GM23248 (cell line): ENCODE measurements at regions not wholly inside any gene's neighbourhood (a gene's known extent, or its start where the extent isn't known, plus 50 kb on each side); places are given as distances from the start of the nearest gene placed in this dataset.
A peak's percentile ranks its signal among the peaks of the same experiment; 100 is the strongest.

Experiments used
- DNase-seq: peaks from one replicate; pipeline ENCODE4 v3.0.0-alpha.2; 2015
- H2AFZ ChIP-seq: fragments of 200-600 bp; sonication (generic); 2 replicates; pipeline ENCODE4 v1.6.1; 2016; ENCODE audit warnings: antibody characterized with exemption
- H3F3A ChIP-seq: fragments of 200-600 bp; sonication (generic); 2 replicates; pipeline ENCODE4 v1.6.1; 2016; ENCODE audit warnings: mild to moderate bottlenecking, antibody characterized with exemption, mixed run types; ENCODE audit not compliant: insufficient read depth
- H3K27ac ChIP-seq: fragments of 200-600 bp; sonication (generic); 2 replicates; pipeline ENCODE4 v1.5.1; 2016; ENCODE audit warnings: mild to moderate bottlenecking
- H3K27me3 ChIP-seq: fragments of 200-600 bp; sonication (generic); replicated peaks from 2 replicates; pipeline ENCODE4 v1.6.1; 2016; ENCODE audit warnings: mild to moderate bottlenecking; ENCODE audit not compliant: insufficient read depth
- H3K36me3 ChIP-seq: fragments of 200-600 bp; sonication (generic); 2 replicates; pipeline ENCODE4 v1.6.1; 2016; ENCODE audit warnings: low read depth, mild to moderate bottlenecking
- H3K4me1 ChIP-seq: fragments of 200-600 bp; sonication (generic); 2 replicates; pipeline ENCODE4 v1.6.1; 2016; ENCODE audit warnings: mild to moderate bottlenecking; ENCODE audit not compliant: insufficient read depth
- H3K4me2 ChIP-seq: fragments of 200-600 bp; sonication (generic); one replicate; pipeline ENCODE4 v1.6.1; 2016; ENCODE audit warnings: mild to moderate bottlenecking; ENCODE audit not compliant: unreplicated experiment
- H3K4me3 ChIP-seq: fragments of 200-600 bp; sonication (generic); 2 replicates; pipeline ENCODE4 v1.5.1; 2016; ENCODE audit warnings: mild to moderate bottlenecking
- H3K79me2 ChIP-seq: fragments of 200-600 bp; sonication (generic); 2 replicates; pipeline ENCODE4 v1.6.1; 2016; ENCODE audit warnings: mild to moderate bottlenecking; ENCODE audit not compliant: insufficient read depth
- H3K9ac ChIP-seq: fragments of 200-600 bp; sonication (generic); 2 replicates; pipeline ENCODE4 v1.6.1; 2016; ENCODE audit warnings: mild to moderate bottlenecking
- H3K9me2 ChIP-seq: fragments of 200-600 bp; sonication (generic); 2 replicates; pipeline ENCODE4 v1.6.1; 2016; ENCODE audit warnings: mixed run types, mild to moderate bottlenecking, moderate library complexity; ENCODE audit not compliant: insufficient read depth
- H3K9me3 ChIP-seq: fragments of 200-600 bp; sonication (generic); one replicate; pipeline ENCODE4 v1.6.1; 2017; ENCODE audit warnings: low read depth
- H4K20me1 ChIP-seq: fragments of 200-600 bp; sonication (generic); 2 replicates; pipeline ENCODE4 v1.6.0; 2016; ENCODE audit not compliant: insufficient read depth
- EZH2 ChIP-seq: fragments of 200-600 bp; sonication (generic); IDR thresholded peaks from 2 replicates; pipeline ENCODE4 v1.6.1; 2018; ENCODE audit warnings: antibody characterized with exemption, mild to moderate bottlenecking; ENCODE audit not compliant: insufficient read depth, poor library complexity, severe bottlenecking
- EZH2phosphoT487 ChIP-seq: fragments of 200-600 bp; sonication (generic); IDR thresholded peaks from 2 replicates; pipeline ENCODE4 v1.6.1; 2018; ENCODE audit warnings: antibody characterized with exemption, moderate library complexity, mild to moderate bottlenecking, low read depth; ENCODE audit not compliant: insufficient read depth
- WGBS, 2 experiments: methylation state at CpG; one replicate each; pipeline ENCODE4 v1.1.6; 2015 to 2017; ENCODE audit warnings: low lambda C conversion rate in 2 of 2, low coverage in 1 of 2; ENCODE audit errors: missing lambda C conversion rate in 2 of 2; 5-methylcytosine and 5-hydroxymethylcytosine counted together
- in situ Hi-C: fragments of 300-500 bp; cut with MboI; formaldehyde crosslinking; loops from 2 replicates; pipeline ENCODE4 v1.15.0; 2020

DNA sequence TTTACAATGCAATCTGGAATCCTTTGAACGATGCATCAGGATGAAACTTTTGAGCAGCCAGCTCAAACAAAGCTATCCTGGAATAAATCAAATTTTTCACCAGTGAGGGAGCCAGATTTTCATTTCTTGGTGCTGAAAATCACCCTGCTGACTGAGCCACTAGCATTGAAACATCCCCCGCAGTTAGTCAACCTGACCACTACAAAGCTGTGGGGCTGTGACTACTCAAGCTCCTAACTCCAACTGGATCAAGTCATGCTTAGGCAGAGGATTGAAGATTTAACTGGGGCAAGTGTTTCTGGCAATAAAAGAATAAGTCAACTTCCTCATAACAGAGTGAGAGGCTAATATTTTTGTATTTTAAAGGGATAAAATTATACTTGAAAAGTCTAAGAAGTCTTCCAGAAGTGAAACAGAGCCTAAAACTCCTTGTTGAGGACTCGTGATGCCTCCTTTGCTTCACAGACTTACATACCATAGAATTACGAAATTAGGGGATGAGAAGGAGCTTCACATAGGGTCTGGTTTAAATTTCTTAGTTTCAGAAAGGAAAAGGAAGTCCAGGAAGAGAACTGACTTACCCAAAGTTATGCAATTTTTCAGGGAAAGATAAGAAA lies 177.8 kb downstream of the SERPINI1 start:
- Histone ChIP-seq H3K9ac (no peak overlapping the region), H3K27ac (no peak overlapping the region), H4K20me1 (no peaks in the 10 kb centered on the region), H3K4me1 (peaks cover 9% of the 10 kb centered on the region), H3F3A (peaks cover 13% of the 10 kb centered on the region; the same call in 1 of the 2 replicates), H2AFZ (no peak overlapping the region), H3K4me2 (peak overlapping the region; percentile 5), H3K9me3 (no peaks in the 10 kb centered on the region), H3K36me3 (no peaks in the 10 kb centered on the region), H3K27me3 (0 out of 2 replicates have a peak, but pooled peaks cover 25% of the 10 kb centered on the region), H3K4me3 (no peak overlapping the region), H3K9me2 (no peaks in the 10 kb centered on the region), H3K79me2 (no peaks in the 10 kb centered on the region)
- 0 to 2% methylated on average over 4 of the region's 4 CpGs for WGBS, 2 experiments
- TF ChIP-seq EZH2phosphoT487 (no peak), EZH2 (no peak)
- DNase-seq: peak; percentile 73
- in situ Hi-C loops: no loop called here

DNA sequence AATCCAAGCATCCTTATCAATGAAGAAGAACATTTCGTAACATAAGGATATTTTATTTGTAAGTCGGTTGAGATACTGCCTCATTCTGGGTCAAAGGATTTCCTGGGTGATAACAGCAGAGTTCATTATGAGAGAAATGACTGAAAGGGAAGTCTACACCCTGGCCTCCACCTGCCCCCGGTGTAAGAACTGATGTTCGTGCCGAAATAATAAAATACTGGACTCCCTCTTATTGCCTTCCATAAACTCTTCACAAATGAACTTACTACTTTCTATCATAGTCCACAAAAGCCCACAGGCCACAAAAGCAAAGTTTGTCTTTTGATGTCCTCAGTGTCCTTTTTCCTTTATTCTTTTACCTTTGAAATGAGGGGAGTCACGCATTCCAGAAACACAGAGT lies 174.4 kb downstream of the SERPINI1 start:
- Histone ChIP-seq H3K9ac (no peak overlapping the region), H3K9me2 (no peaks in the 10 kb centered on the region), H3K27ac (no peak overlapping the region), H3F3A (peaks cover 13% of the 10 kb centered on the region; the same call in 1 of the 2 replicates), H3K4me1 (peaks cover 9% of the 10 kb centered on the region), H2AFZ (no peak overlapping the region), H3K9me3 (no peaks in the 10 kb centered on the region), H3K79me2 (no peaks in the 10 kb centered on the region), H3K27me3 (peaks cover 16% of the 10 kb centered on the region; the same call in 1 of the 2 replicates), H3K36me3 (no peaks in the 10 kb centered on the region), H3K4me2 (no peak overlapping the region), H4K20me1 (no peaks in the 10 kb centered on the region), H3K4me3 (no peak overlapping the region)
- in situ Hi-C loops: no loop called here
- no peak for DNase-seq
- WGBS, 2 experiments: 82% methylated on average over 6 of the region's 6 CpGs
- TF ChIP-seq EZH2phosphoT487: no peak

DNA sequence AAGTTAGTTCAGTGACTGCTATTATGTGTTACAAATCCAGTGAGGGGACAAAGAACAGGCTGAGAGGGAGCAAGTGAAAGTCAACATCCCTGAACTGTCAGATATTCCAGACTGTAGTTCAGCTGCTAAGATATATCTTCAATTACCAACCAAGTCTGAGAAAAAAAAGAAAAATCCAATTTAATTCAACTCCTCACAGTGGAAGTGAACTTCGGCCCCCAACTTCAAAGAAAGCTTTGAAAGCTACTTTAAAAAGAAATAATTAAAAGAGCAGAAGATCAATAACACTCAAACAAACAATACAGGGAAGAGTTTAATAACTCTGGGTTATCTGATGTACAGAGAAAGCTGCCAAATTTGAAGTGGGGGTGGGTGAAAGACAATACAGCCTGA lies 174.0 kb downstream of the SERPINI1 start:
- DNase-seq: no peak
- Histone ChIP-seq H3K36me3 (no peaks in the 10 kb centered on the region), H3K4me2 (no peak overlapping the region), H3K4me3 (no peak overlapping the region), H3K27me3 (peaks cover 16% of the 10 kb centered on the region; the same call in 1 of the 2 replicates), H3F3A (peaks cover 13% of the 10 kb centered on the region; the same call in 1 of the 2 replicates), H3K9ac (no peak overlapping the region), H3K9me2 (no peaks in the 10 kb centered on the region), H3K4me1 (peaks cover 9% of the 10 kb centered on the region), H3K79me2 (no peaks in the 10 kb centered on the region), H3K9me3 (no peaks in the 10 kb centered on the region), H3K27ac (no peak overlapping the region), H4K20me1 (no peaks in the 10 kb centered on the region), H2AFZ (no peak overlapping the region)
- WGBS, 2 experiments: 18 to 21% methylated on average over 1 of the region's 1 CpG
- TF ChIP-seq EZH2 (no peak), EZH2phosphoT487 (no peak)
- in situ Hi-C loops: no loop called here

DNA sequence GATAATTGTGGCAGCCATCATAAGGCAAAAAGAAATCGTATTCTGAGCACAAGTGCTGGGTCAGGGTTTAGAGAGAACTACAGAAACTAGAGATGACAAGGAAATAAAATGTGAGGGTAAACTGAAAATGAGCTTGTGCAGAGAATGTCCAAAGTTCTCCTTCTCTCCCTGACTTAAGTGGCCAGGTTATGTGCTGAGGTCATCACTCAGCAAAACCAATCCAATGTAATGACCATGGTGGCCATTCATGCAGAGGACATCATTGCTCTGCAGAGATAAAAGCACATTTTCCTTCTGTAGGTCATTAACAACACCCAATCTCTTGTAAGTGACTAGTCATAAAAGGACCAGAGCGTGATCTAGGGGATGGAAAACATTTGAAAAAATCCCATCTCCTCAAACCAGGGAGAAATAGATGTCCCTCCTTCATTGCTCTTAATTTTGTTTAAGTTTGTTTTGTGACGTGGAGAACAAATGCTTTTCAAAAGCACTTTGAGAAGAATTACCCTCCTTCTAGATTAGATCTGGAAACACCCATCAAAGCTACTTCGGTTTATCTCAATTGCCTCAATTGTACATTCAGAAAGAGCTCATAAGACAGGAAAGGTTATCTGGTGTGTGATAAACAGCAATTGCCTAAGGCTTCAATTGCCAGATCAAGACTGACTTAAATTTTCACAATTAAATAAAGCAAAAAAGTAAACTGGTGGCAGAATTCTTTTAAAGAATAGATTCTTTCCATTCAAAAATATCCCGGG lies 173.4 kb downstream of the SERPINI1 start:
- Histone ChIP-seq H3K4me2 (no peak overlapping the region), H3K9ac (no peak overlapping the region), H3K27me3 (peaks cover 16% of the 10 kb centered on the region; the same call in 1 of the 2 replicates), H3K9me3 (no peaks in the 10 kb centered on the region), H3K9me2 (no peaks in the 10 kb centered on the region), H3F3A (peaks cover 13% of the 10 kb centered on the region; the same call in 1 of the 2 replicates), H3K4me1 (peaks cover 9% of the 10 kb centered on the region), H4K20me1 (no peaks in the 10 kb centered on the region), H3K27ac (no peak overlapping the region), H2AFZ (no peak overlapping the region), H3K36me3 (no peaks in the 10 kb centered on the region), H3K79me2 (no peaks in the 10 kb centered on the region), H3K4me3 (no peak overlapping the region)
- WGBS, 2 experiments: 29% methylated on average over 5 of the region's 5 CpGs
- in situ Hi-C loops: no loop called here
- TF ChIP-seq EZH2phosphoT487: no peak
- TF ChIP-seq EZH2: no peak
- DNase-seq: no peak
